ENCODE measurements at regions not wholly inside any gene's neighbourhood (a gene's known extent, or its start where the extent isn't known, plus 50 kb on each side); places are given as distances from the start of the nearest gene placed in this dataset.

DNA sequence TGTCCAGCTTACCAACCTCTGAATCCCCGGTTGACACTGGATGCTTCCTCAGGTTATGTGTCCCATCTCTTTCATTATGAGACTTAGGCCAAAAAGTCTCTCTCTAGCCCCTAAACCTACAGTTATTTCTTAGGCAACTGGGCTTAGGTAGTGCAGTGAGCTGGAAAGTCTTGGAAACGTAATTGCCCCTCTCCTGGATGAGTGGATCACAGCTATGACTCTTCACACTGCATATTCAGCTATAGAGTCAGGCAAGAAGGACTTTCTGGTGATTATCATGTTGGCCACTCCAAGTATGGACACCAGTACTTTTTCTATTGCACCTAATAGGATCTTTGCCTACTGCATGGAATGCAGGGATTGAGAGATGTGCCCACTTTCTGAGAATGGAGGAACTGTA, 458.3 kb upstream of the CELF4 start:
- H3K27me3 ChIP-seq (replicated peaks; ENCODE audit: control insufficient read depth, insufficient read depth, low read length): peaks cover 2% of the 10 kb centered on the region

DNA sequence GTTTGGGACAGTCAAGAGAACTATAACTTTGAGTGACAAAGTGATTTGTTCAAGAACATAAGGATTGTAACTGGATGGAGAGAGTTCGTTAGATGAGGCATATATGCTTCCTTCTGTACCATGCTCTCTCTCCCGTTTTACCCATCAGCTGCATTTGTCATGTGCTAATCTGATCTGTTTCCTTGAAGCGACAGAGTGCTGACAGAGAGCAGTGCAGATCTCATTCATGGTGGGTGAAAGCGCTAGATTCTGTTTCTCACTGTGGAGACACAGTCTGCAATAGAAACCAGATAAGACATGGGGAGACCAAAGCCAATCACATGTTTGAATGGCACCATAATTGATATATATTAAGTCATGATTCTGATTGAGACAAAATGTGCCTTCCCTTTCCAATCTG, 456.6 kb upstream of the CELF4 start:
- no peak overlapping the region for H3K4me3 ChIP-seq (ENCODE audit: low read length)
- peaks cover 2% of the 10 kb centered on the region for H3K27me3 ChIP-seq (replicated peaks; ENCODE audit: control insufficient read depth, insufficient read depth, low read length)
- H3K9ac ChIP-seq (ENCODE audit: low read length): no peak overlapping the region
- H3K36me3 ChIP-seq (ENCODE audit: control insufficient read depth, insufficient read depth, low read length, severe bottlenecking): no peaks in the 10 kb centered on the region
- no peaks in the 10 kb centered on the region for H3K4me1 ChIP-seq (ENCODE audit: control insufficient read depth, insufficient read depth, low read length)
- no peaks in the 10 kb centered on the region for H3K9me3 ChIP-seq (ENCODE audit: control insufficient read depth, low read length)
- no peak for DNase-seq (ENCODE audit: low read depth)

More for the DNA sequence above, 458.3 kb upstream of the CELF4 start:
- Histone ChIP-seq H3K4me1 (ENCODE audit: control insufficient read depth, insufficient read depth, low read length) (no peaks in the 10 kb centered on the region), H3K9me3 (ENCODE audit: control insufficient read depth, low read length) (no peaks in the 10 kb centered on the region), H3K4me3 (ENCODE audit: low read length) (no peak overlapping the region), H3K36me3 (ENCODE audit: control insufficient read depth, insufficient read depth, low read length, severe bottlenecking) (no peaks in the 10 kb centered on the region), H3K9ac (ENCODE audit: low read length) (no peak overlapping the region)
- DNase-seq (ENCODE audit: low read depth): no peak

DNA sequence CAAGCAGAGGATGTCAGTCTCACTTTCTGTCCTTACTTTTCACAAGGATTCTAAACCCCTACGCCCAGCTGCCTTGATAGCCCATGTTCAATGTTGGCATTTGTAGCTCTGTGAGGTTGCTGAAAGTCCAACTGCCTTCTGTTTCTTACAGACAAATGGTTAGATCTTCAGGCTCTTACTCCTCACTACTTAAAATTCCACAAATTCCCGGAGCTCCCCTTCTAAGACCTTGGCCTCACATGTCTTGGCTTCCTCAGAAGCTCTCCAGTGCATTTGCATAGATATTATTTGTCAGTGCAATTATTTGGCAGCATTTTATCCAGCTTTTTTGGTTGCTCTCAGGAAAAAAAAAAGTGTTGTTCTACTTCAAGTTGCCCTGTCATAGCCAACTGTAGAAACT, 453.7 kb upstream of the CELF4 start:
- Histone ChIP-seq H3K27me3 (replicated peaks; ENCODE audit: control insufficient read depth, insufficient read depth, low read length) (peaks cover 2% of the 10 kb centered on the region), H3K9ac (ENCODE audit: low read length) (no peak overlapping the region), H3K36me3 (ENCODE audit: control insufficient read depth, insufficient read depth, low read length, severe bottlenecking) (no peaks in the 10 kb centered on the region), H3K4me1 (ENCODE audit: control insufficient read depth, insufficient read depth, low read length) (no peaks in the 10 kb centered on the region), H3K9me3 (ENCODE audit: control insufficient read depth, low read length) (no peaks in the 10 kb centered on the region), H3K4me3 (ENCODE audit: low read length) (no peak overlapping the region)
- no peak for DNase-seq (ENCODE audit: low read depth)

GRCh38 chr18:38010971-38011857, 445.6 kb upstream of the CELF4 start:
- Histone ChIP-seq H3K4me3 (ENCODE audit: low read length) (no peak overlapping the region), H3K4me1 (ENCODE audit: control insufficient read depth, insufficient read depth, low read length) (no peaks in the 10 kb centered on the region), H3K36me3 (ENCODE audit: control insufficient read depth, insufficient read depth, low read length, severe bottlenecking) (no peaks in the 10 kb centered on the region), H3K27me3 (replicated peaks; ENCODE audit: control insufficient read depth, insufficient read depth, low read length) (no peaks in the 10 kb centered on the region), H3K9ac (ENCODE audit: low read length) (no peak overlapping the region), H3K9me3 (ENCODE audit: control insufficient read depth, low read length) (no peaks in the 10 kb centered on the region)
- DNase-seq (ENCODE audit: low read depth): no peak

GRCh38 chr18:38010037-38010436, 444.4 kb upstream of the CELF4 start:
- Histone ChIP-seq H3K36me3 (ENCODE audit: control insufficient read depth, insufficient read depth, low read length, severe bottlenecking) (no peaks in the 10 kb centered on the region), H3K4me1 (ENCODE audit: control insufficient read depth, insufficient read depth, low read length) (no peaks in the 10 kb centered on the region), H3K9ac (ENCODE audit: low read length) (no peak overlapping the region), H3K27me3 (replicated peaks; ENCODE audit: control insufficient read depth, insufficient read depth, low read length) (no peaks in the 10 kb centered on the region), H3K9me3 (ENCODE audit: control insufficient read depth, low read length) (no peaks in the 10 kb centered on the region), H3K4me3 (ENCODE audit: low read length) (no peak overlapping the region)
- DNase-seq (ENCODE audit: low read depth): no peak

- no peak overlapping the region for H3K9ac ChIP-seq (ENCODE audit: low read length)
- no peaks in the 10 kb centered on the region for H3K9me3 ChIP-seq (ENCODE audit: control insufficient read depth, low read length)
- no peak for DNase-seq (ENCODE audit: low read depth)
Measured at GRCh38 chr18:38009320-38009719, 443.7 kb upstream of the CELF4 start.

GRCh38 chr18:38007676-38008330, 442.2 kb upstream of the CELF4 start:
- H3K27me3 ChIP-seq (replicated peaks; ENCODE audit: control insufficient read depth, insufficient read depth, low read length): no peaks in the 10 kb centered on the region
- H3K4me1 ChIP-seq (ENCODE audit: control insufficient read depth, insufficient read depth, low read length): no peaks in the 10 kb centered on the region
- no peak overlapping the region for H3K9ac ChIP-seq (ENCODE audit: low read length)
- no peaks in the 10 kb centered on the region for H3K36me3 ChIP-seq (ENCODE audit: control insufficient read depth, insufficient read depth, low read length, severe bottlenecking)
- no peaks in the 10 kb centered on the region for H3K9me3 ChIP-seq (ENCODE audit: control insufficient read depth, low read length)
- DNase-seq (ENCODE audit: low read depth): no peak
- H3K4me3 ChIP-seq (ENCODE audit: low read length): no peak overlapping the region

More at GRCh38 chr18:38009320-38009719, 443.7 kb upstream of the CELF4 start:
- no peaks in the 10 kb centered on the region for H3K4me1 ChIP-seq (ENCODE audit: control insufficient read depth, insufficient read depth, low read length)
- no peaks in the 10 kb centered on the region for H3K36me3 ChIP-seq (ENCODE audit: control insufficient read depth, insufficient read depth, low read length, severe bottlenecking)
- H3K27me3 ChIP-seq (replicated peaks; ENCODE audit: control insufficient read depth, insufficient read depth, low read length): no peaks in the 10 kb centered on the region
- no peak overlapping the region for H3K4me3 ChIP-seq (ENCODE audit: low read length)

GRCh38 chr18:38007026-38007425, 441.4 kb upstream of the CELF4 start:
- Histone ChIP-seq H3K4me1 (ENCODE audit: control insufficient read depth, insufficient read depth, low read length) (no peaks in the 10 kb centered on the region), H3K27me3 (replicated peaks; ENCODE audit: control insufficient read depth, insufficient read depth, low read length) (no peaks in the 10 kb centered on the region), H3K36me3 (ENCODE audit: control insufficient read depth, insufficient read depth, low read length, severe bottlenecking) (no peaks in the 10 kb centered on the region), H3K9me3 (ENCODE audit: control insufficient read depth, low read length) (no peaks in the 10 kb centered on the region), H3K4me3 (ENCODE audit: low read length) (no peak overlapping the region), H3K9ac (ENCODE audit: low read length) (no peak overlapping the region)
- no peak for DNase-seq (ENCODE audit: low read depth)

DNA sequence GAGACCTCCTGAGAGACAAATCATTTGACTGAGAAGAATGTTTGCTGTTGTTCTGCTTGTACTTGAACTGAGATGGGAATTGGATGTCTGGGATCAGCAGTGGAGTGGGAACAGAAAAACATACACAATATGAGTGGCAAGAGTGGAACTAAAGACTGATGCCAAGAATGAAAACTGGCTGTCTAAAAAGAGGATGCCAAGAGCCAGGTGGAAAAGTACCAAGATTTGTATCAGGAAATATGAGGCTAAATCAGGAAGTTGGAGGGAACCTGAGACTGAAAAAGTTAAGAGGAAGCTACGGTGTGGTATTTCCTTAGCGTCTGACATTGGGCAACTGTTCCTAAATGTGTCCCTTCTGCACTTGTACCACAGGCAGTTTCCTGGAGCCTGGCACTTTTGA, 440.9 kb upstream of the CELF4 start:
- H3K4me3 ChIP-seq (ENCODE audit: low read length): no peak overlapping the region
- no peaks in the 10 kb centered on the region for H3K4me1 ChIP-seq (ENCODE audit: control insufficient read depth, insufficient read depth, low read length)
- no peak for DNase-seq (ENCODE audit: low read depth)
- H3K9ac ChIP-seq (ENCODE audit: low read length): no peak overlapping the region
- H3K27me3 ChIP-seq (replicated peaks; ENCODE audit: control insufficient read depth, insufficient read depth, low read length): no peaks in the 10 kb centered on the region
- no peaks in the 10 kb centered on the region for H3K9me3 ChIP-seq (ENCODE audit: control insufficient read depth, low read length)
- H3K36me3 ChIP-seq (ENCODE audit: control insufficient read depth, insufficient read depth, low read length, severe bottlenecking): no peaks in the 10 kb centered on the region

GRCh38 chr18:37997695-37998094, 432.1 kb upstream of the CELF4 start:
- no peak overlapping the region for H3K9ac ChIP-seq (ENCODE audit: low read length)
- DNase-seq (ENCODE audit: low read depth): no peak
- H3K4me3 ChIP-seq (ENCODE audit: low read length): no peak overlapping the region
- H3K36me3 ChIP-seq (ENCODE audit: control insufficient read depth, insufficient read depth, low read length, severe bottlenecking): no peaks in the 10 kb centered on the region
- H3K27me3 ChIP-seq (replicated peaks; ENCODE audit: control insufficient read depth, insufficient read depth, low read length): no peaks in the 10 kb centered on the region
- H3K4me1 ChIP-seq (ENCODE audit: control insufficient read depth, insufficient read depth, low read length): no peaks in the 10 kb centered on the region
- no peaks in the 10 kb centered on the region for H3K9me3 ChIP-seq (ENCODE audit: control insufficient read depth, low read length)

- H3K27me3 ChIP-seq (replicated peaks; ENCODE audit: control insufficient read depth, insufficient read depth, low read length): no peaks in the 10 kb centered on the region
- no peak for DNase-seq (ENCODE audit: low read depth)
- H3K4me1 ChIP-seq (ENCODE audit: control insufficient read depth, insufficient read depth, low read length): no peaks in the 10 kb centered on the region
Measured at GRCh38 chr18:37987901-37988300, 422.3 kb upstream of the CELF4 start.

More at GRCh38 chr18:37987901-37988300, 422.3 kb upstream of the CELF4 start:
- Histone ChIP-seq H3K9me3 (ENCODE audit: control insufficient read depth, low read length) (no peaks in the 10 kb centered on the region), H3K36me3 (ENCODE audit: control insufficient read depth, insufficient read depth, low read length, severe bottlenecking) (no peaks in the 10 kb centered on the region), H3K4me3 (ENCODE audit: low read length) (no peak overlapping the region), H3K9ac (ENCODE audit: low read length) (no peak overlapping the region)
